ENCODE measurements at regions not wholly inside any gene's neighbourhood (a gene's known extent, or its start where the extent isn't known, plus 50 kb on each side); places are given as distances from the start of the nearest gene placed in this dataset.

- no peak for TF ChIP-seq CTCF (IDR thresholded peaks at IDR 0.05; ENCODE audit: low read depth, low read length)
- DNase-seq (ENCODE audit: extremely low read depth, low read depth): no peak
These were observed 56.2 kb upstream of the TMEM33 start for GRCh38 chr4:41878991-41879491.

- no peak for TF ChIP-seq CTCF (IDR thresholded peaks at IDR 0.05; ENCODE audit: low read depth, low read length)
- no peak for DNase-seq (ENCODE audit: extremely low read depth, low read depth)
These were observed 56.9 kb upstream of the TMEM33 start for GRCh38 chr4:41878170-41878969.

GRCh38 chr4:41877020-41877796 lies 58.0 kb upstream of the TMEM33 start:
- no peak for DNase-seq (ENCODE audit: extremely low read depth, low read depth)
- TF ChIP-seq CTCF (IDR thresholded peaks at IDR 0.05; ENCODE audit: low read depth, low read length): no peak

DNA sequence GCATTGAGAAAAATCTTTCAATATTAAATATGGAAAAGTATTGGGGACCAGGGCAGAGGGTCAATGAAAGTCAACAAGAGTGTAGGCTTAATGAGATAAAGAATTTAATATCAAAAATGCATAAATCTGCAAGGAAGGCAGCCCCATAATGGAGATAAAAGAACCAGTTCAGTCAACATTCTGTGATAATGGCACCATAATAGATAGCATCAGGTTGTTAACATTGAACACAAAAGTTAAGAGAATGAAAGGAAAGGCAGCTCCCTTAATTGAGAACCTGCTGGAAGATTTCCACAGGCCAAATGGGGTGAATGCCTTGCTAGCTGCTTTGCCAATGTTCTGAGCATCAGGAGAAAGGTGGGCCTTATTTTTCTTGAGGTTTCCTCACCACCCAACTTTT lies 60.4 kb upstream of the TMEM33 start:
- no peak for DNase-seq (ENCODE audit: extremely low read depth, low read depth)
- TF ChIP-seq CTCF (IDR thresholded peaks at IDR 0.05; ENCODE audit: low read depth, low read length): no peak

GRCh38 chr4:41874398-41874797 lies 60.8 kb upstream of the TMEM33 start:
- DNase-seq (ENCODE audit: extremely low read depth, low read depth): no peak
- TF ChIP-seq CTCF (IDR thresholded peaks at IDR 0.05; ENCODE audit: low read depth, low read length): no peak

DNA sequence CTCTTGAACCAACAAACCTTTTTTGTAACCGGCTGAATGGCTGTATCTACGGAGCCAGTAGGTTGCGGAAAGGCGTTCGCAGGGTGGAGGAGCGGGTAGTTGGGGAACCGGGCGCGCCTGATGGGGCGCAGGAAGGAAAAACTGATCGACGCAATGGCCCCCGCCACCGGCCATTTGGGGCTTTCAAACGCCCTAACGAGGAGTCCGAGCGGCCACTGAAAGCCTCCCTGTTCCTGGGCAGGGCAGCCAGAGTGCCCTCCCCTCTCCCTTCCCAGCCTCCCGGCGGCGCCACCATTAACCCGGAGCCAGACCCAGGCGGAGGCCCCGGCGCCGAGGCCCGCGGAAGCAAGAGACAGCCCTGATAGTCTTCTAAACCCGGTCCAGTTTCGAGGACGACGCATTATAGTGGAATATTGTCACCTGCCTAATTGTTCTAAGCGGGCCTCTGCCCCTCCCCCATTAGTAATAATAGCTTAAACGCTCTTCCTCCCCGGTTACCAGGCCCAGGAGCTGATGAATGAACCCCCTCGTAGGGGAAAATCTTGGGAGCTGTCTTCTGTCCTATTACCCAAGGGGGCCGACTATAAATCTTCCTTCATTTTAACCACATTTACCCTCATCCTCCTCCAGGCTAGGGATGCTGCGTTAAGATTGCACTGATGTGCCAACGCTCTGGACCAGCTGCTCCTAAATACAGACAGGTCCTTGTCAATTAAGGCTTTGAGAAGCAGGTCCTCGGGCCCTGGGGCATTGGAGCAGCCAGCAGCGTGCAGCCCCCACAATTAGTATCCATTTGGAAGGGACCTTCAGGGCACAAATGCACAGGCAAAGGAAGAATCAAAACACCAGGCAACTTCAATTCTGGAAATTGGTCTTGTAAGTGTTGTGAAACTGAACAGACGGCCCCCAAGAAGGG lies 61.6 kb upstream of the TMEM33 start:
- no peak for TF ChIP-seq CTCF (IDR thresholded peaks at IDR 0.05; ENCODE audit: low read depth, low read length)
- DNase-seq (ENCODE audit: extremely low read depth, low read depth): no peak
